ENCODE measurements at regions not wholly inside any gene's neighbourhood (a gene's known extent, or its start where the extent isn't known, plus 50 kb on each side); places are given as distances from the start of the nearest gene placed in this dataset.

GRCh38 chr6:137956098-137956488, 89.0 kb downstream of the TNFAIP3 start:
- Histone ChIP-seq H3K4me1 (ENCODE audit: insufficient read depth) (peaks cover 5% of the 10 kb centered on the region; the same call in 1 of the 2 replicates), H3K79me2 (replicated peaks; ENCODE audit: insufficient read depth) (no peaks in the 10 kb centered on the region), H3K4me2 (no peak overlapping the region)

More at GRCh38 chr6:137956098-137956488, 89.0 kb downstream of the TNFAIP3 start:
- no peak overlapping the region for H3K27ac Mint-ChIP-seq
- ATAC-seq (no peak), DNase-seq (ENCODE audit: low spot score) (no peak)
- Histone ChIP-seq H3K9me2 (ENCODE audit: insufficient read depth) (0 out of 2 replicates have a peak, but pooled peaks cover 4% of the 10 kb centered on the region), H4K20me1 (replicated peaks; ENCODE audit: insufficient read depth) (no peaks in the 10 kb centered on the region), H2AFZ (no peak overlapping the region), H3K27me3 (ENCODE audit: insufficient read depth) (no peaks in the 10 kb centered on the region), H3K36me3 (ENCODE audit: insufficient read depth) (0 out of 2 replicates have a peak, but pooled peaks cover 7% of the 10 kb centered on the region), H3K4me3 (no peak overlapping the region), H3K27ac (ENCODE audit: low read depth) (no peak overlapping the region), H3F3A (replicated peaks; ENCODE audit: low read depth) (no peaks in the 10 kb centered on the region)
- no peaks in the 10 kb centered on the region for H3K36me3 Mint-ChIP-seq (ENCODE audit: low read depth)
- TF ChIP-seq, protein P1, sequence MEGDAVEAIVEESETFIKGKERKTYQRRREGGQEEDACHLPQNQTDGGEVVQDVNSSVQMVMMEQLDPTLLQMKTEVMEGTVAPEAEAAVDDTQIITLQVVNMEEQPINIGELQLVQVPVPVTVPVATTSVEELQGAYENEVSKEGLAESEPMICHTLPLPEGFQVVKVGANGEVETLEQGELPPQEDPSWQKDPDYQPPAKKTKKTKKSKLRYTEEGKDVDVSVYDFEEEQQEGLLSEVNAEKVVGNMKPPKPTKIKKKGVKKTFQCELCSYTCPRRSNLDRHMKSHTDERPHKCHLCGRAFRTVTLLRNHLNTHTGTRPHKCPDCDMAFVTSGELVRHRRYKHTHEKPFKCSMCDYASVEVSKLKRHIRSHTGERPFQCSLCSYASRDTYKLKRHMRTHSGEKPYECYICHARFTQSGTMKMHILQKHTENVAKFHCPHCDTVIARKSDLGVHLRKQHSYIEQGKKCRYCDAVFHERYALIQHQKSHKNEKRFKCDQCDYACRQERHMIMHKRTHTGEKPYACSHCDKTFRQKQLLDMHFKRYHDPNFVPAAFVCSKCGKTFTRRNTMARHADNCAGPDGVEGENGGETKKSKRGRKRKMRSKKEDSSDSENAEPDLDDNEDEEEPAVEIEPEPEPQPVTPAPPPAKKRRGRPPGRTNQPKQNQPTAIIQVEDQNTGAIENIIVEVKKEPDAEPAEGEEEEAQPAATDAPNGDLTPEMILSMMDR (conservative IDR thresholded peaks at IDR 0.05; ENCODE audit: low read depth in 2 of 2), result no peak
- TF ChIP-seq REST (IDR thresholded peaks at IDR 0.05; ENCODE audit: unreplicated experiment) (no peak), ETS1 (IDR thresholded peaks at IDR 0.05) (no peak), ZNF114 (CRISPR knock-in tag; IDR thresholded peaks at IDR 0.05) (no peak), ZNF462 (CRISPR knock-in tag; IDR thresholded peaks at IDR 0.05) (no peak), CREB1 (CRISPR knock-in tag; IDR thresholded peaks at IDR 0.05; ENCODE audit: low read depth) (no peak), EZH2 (IDR thresholded peaks at IDR 0.05; ENCODE audit: low read depth, unreplicated experiment) (no peak), ZNF331 (CRISPR knock-in tag; IDR thresholded peaks at IDR 0.05; ENCODE audit: low read depth) (no peak), NANOG (IDR thresholded peaks at IDR 0.05; ENCODE audit: borderline replicate concordance) (no peak), EZH2phosphoT487 (IDR thresholded peaks at IDR 0.05; ENCODE audit: unreplicated experiment) (no peak), JUNB (IDR thresholded peaks at IDR 0.05; ENCODE audit: unreplicated experiment) (no peak), POLR2AphosphoS5 (IDR thresholded peaks at IDR 0.05; ENCODE audit: low read depth) (no peak), STAT1 (IDR thresholded peaks at IDR 0.05; ENCODE audit: unreplicated experiment) (no peak)
- no peaks in the 10 kb centered on the region; the same call in 2 of the 3 replicates for H3K4me1 Mint-ChIP-seq
- no peak overlapping the region for H3K4me3 Mint-ChIP-seq
- no peaks in the 10 kb centered on the region for H3K27me3 Mint-ChIP-seq (ENCODE audit: insufficient read depth, low read depth, poor library complexity)
- peaks cover 14% of the 10 kb centered on the region; the same call in 2 of the 3 replicates for H3K9me3 Mint-ChIP-seq
